GM21619 (cell line): ENCODE measurements at regions not wholly inside any gene's neighbourhood (a gene's known extent, or its start where the extent isn't known, plus 50 kb on each side); places are given as distances from the start of the nearest gene placed in this dataset.
A peak's percentile ranks its signal among the peaks of the same experiment; 100 is the strongest.

Experiments
- ATAC-seq: cut with Tn5 transposase; IDR thresholded peaks from one replicate; pipeline ENCODE4 v1.9.1; 2021; ENCODE audit not compliant: unreplicated experiment

DNA sequence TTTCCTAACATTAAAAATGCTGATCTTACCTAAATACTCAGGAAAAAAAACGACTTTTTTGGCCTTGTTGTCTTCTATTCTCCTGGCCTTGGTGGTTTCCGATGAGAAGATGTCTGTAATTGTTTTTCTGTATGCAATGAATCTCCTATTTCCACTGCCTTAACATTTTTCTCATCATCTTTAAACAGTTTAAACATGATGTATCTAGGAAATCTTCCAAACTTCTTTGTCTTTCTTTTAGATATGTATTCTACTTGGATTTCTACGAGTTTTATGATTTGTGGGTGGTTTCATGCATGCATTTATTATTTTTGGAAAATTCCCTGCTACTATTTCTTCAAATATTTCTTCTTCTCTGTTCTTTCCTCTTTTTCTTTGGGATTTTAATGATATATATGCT lies 288.6 kb upstream of the GYPC start:
- ATAC-seq = no peak

DNA sequence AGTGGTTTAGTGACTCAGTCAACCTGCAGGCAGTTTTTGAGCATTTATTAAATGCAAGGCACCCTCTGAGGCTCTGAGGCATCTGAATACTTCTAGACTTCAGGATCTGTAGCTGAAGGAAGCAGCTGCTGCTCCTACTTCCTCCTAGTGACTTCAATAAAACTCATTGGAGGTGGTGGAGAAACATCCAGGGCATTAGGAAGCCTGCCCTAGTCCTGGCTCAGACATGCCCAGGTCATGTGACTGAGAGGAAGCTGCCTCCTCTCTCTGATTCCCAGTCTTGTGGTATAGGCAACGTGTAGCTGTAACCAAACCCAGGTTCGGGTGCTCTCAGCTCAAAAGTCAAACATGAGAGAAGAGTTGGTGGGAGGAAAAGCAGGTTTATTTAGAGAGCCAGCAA lies 287.2 kb upstream of the GYPC start:
- ATAC-seq = no peak

DNA sequence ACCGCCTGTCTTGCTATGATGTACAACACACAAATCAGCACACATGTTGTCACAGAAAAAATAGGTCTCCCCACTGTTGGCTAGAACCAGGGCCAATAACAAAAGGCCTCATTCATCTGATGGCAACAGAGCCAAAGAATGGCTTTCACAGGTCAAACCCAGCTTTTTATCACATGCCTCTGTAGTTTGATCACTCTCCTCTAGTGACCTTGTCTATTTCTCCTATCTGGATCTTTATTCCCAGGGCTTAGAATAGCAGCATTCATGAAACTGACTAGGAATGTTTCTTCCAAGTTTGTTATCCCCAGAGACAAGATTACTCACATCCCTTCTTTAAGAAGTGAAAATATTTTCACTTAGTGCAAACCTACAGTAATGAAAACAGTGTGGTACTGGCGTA lies 285.8 kb upstream of the GYPC start:
- no peak for ATAC-seq

DNA sequence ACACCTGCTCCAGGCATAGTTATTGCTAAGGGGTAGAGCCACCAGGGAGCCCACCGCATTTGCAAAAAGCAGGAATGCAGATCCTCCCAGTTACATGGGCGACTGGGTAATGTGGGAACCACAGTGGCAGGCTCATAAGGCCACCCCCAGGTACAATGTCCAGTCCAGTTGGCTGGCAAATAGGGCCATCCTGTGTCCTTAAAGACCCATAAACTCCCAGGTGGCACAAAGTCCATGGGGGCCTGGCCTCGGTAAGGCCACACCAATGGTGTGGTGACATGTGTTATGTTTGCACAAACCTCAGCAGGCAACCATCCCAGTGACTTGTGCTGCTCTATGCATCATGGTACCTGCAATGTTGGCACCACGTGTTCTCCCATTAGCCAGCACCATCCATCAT lies 283.6 kb upstream of the GYPC start:
- no peak for ATAC-seq

DNA sequence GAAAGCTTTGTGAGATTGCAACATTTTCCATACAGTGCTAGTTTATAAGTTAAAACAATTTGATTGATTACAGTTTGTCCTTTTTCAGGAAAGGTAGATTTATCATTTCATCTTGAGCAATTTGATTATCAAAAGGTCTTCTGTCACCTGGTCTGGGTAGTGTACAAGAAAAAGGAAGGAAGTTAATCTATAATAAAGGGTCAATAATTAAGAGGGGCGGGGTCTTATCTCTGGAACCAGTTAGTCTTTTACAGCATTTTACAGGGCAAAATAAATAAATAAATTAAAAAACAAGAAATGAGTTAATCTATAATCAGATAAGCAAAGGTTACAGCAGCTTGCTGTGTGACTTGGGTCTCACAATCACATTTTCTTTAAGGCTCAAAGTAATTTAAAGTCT lies 277.8 kb upstream of the GYPC start:
- ATAC-seq = no peak

DNA sequence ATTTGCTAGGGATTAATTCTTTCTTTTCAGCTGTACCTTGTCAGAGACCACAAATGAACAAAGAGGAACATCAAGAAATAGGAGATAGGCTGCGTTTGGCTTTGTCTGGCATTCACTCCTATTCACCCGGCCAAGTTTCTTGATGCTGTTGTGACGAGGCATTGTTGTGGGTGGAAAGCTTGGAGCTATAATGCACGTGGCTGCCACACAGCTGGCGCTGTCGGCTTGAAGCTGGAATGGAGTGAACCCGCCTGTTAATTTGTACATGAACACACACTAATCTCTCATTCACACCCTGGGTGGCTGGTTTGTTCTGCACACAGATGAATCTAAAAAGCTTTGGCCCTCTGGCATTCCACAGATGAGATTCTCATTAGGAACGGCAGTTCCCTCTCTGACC lies 274.9 kb upstream of the GYPC start:
- no peak for ATAC-seq

DNA sequence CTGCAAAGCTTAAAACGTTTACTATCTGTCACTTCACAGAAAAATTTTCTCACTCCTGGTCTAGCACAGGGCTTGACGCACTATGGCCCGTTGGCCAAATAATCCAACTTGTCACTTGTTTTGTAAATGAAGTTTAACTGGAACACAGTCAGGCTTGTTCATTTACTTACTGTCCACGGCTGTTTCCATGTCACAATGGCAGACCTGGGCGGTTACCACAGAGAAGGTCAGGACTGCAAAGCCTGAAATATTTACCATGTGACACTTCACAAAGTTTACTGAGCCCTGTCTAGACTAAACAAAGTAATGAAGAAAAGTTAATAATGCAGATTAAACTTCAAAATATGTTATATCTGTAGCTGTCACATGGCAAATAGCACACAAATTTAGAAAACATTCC lies 273.0 kb upstream of the GYPC start:
- no peak for ATAC-seq

DNA sequence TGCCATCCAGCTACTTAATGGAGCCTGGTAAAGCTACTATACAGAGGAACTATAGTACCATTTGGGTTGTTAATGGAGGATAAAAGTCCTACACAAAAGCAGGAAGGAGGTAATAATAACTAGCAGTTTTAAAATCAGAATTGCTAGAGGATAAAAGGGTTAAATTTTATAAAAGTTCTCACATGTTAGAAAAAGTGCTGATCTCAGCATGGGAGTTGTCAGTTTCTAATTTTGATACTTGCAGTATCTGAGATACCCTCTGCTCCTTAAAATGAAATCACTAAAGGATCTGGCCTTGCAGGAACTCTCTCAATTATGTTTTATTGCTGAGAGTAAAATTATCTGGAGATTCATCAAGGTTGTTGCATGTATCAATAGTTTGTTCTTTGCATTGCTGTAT lies 272.2 kb upstream of the GYPC start:
- no peak for ATAC-seq

DNA sequence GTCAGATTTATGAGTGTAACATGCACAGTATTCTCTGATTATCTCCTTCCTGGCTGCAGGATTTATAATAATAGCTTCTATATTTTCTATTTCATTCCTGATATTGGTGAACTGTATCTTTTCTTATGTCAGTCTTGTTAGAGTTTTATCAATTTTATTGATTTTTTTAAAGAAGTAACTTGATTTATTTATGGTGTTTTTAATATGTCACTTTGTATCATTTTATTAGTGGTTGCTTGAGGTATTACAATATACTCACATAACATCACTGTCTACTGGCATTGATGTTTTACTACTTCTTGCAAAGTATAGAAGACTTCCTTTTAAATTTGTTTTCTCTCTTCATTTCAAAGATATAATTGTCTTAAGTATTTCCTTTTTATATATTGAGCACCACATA lies 270.5 kb upstream of the GYPC start:
- no peak for ATAC-seq

DNA sequence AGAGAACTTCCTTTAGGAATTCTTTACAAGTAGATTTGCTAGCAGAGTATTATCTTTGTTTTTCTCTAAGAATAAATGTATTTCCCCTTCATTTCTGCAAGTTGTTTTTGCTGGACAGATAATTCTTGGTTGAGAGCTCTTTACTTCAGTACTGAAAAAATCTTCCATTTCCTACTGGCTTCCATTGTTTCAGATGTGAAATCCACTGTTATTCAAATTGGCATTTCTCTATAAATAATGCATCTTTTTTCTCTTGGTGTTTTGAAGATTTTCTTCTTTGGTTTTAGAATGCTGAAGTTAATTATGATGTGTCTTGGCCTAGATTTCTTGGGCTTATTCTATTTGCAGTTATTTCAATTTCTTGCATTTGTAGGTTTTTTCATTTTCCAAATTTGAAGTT lies 270.0 kb upstream of the GYPC start:
- no peak for ATAC-seq

DNA sequence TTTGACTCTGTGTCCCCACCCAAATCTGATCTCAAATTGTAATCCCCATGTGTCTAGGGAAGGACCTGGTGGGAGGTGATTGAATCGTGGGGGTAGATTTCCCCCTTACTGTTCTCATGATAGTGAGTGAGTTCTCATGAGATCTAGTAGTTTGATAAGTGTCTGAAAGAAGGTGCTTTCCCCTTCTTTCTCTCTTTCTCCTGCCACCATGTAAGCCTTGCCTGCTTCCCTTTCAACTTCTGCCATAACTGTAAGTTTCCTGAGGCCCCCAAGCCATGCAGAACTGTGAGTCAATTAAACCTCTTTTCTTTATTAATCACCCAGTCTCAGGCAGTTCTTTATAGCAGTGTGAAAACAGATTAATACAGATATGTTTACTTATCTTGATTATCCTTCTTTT lies 266.5 kb upstream of the GYPC start:
- ATAC-seq = no peak

DNA sequence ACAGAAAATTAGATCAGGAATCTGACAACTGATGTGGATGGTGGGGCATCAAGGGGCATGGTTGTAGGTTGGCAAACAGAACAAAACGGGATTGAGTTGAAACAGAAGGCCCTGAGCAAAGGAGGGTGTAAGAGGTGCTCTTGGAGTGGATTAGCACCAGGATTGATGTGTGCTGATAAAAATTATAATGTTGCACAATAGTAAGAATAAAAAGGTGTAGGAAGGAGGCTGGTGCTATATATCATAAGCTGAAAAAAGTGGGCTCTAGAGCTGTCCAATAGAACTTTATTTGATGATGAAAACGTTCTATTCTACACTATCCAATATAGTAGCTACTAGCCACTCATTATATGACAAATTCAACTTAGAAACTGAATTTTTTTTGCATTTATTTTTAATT lies 263.1 kb upstream of the GYPC start:
- ATAC-seq = no peak

DNA sequence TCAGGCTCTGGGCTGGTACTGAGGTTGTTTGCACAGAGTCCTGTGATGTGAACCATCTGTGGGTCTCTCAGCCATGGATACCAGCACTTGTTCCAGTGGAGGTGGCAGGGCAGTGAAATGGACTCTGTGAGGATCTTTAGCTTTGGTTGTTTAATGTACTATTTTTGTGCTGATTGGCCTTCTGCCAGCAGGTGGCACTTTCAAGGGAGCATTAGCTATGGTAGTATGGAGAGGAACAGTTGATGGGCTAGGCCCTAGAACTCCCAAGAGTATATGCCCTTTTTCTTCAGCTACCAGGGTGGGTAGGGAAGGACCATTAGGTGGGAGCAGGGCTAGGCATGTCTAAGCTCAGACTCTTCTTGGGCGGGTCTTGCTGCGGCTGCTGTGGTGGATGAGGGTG lies 257.0 kb upstream of the GYPC start:
- no peak for ATAC-seq

DNA sequence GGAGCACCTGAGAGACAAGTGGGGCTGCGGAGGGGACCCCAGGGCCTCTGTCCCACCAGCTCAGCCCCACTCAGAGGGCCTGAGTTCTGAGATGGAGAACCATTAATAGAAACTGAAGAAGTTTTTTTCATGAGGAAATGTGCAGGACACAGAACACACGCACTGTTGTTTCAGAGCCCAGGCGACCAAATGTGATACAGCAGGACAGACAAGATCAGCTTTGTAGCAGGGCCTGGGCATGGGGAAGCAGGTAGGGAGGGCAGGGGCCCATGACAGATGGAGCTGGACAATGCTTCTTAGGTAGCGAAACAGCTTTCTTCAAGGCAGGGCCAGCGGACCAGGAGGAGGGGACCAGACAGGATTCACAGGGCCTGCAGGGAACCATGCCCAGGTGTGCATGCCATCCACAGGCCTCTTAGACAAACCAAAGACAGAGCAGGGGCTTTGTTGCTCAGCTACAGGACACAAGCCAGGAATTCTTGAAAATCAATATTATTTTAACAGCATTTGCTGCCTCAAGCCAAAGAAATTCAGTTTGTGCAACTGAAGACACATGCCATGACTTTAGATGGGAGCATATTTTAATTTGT lies 252.8 kb upstream of the GYPC start:
- ATAC-seq = no peak

DNA sequence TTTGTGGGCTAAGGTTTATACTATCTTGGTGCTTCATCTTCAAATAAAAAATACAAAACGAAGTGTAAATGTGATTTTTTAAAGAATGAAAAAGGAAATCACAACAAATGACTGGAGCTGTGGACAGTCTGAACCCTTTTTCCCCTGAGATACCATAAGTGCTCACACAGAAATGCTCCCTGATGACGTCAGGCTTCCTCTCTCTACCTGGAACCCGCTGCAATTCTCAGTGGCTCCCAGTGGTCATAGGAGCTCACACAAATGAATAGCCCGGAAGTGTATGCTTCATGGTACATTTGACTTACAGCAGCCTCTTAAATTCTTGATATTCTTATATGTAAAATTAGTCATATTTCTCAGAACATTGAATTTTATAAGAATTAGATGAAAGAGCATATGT lies 249.7 kb upstream of the GYPC start:
- ATAC-seq = no peak

DNA sequence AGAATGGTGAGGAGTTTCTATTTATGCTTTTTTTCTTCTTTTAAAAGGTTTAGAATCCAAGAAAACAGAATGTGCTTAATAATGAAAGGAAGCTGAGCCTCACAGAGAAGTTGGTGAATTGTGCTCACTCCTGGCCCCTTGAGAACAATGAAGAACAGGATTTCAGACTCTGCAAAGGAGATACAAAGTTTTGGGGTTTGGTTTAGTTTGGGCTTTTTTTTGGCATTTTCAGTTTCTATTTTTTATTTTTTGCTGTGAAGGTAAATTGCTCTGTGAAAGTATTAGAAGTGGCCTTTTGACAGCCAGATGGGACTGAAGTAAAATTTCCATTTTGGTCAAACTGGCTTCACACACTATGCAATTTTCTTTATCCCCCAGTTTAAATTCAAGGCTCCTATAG lies 247.3 kb upstream of the GYPC start:
- ATAC-seq = no peak

DNA sequence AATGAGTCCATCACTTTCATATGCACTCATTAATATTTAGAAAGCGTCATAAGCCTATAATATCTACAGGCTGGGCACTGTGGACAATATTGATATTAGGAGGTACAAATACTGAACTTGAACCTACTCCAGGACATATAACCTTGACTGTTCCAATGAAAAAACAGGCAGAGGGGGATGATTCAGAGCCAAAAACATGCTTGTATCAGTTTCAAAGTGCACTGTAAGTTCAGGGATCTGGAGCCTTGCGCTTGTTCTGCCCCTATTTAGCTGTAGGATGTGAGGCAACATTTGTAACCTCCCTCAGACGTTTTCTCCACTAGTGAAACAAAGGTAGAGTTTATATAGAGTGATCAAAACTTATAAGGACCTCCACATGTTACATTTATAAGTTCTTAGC lies 246.1 kb upstream of the GYPC start:
- no peak for ATAC-seq

DNA sequence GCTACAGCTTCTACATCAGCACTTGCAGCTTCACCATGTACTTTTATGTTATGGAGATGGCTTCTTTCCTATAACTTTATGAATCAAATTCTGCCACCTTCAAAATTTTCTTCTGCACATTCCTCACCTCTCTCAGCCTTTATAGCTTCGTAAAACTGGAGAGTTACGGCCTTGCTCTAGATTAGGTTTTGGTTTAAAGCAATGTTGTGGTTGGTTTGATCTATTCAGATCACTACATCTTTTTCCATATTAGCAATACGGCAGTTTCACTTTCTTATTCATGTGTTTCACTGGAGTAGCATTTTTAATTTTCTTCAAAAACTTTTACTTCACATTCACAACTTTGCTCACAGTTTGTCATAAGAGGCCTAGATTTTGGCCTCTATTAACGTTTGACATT lies 242.9 kb upstream of the GYPC start:
- peak; percentile 74 for ATAC-seq

DNA sequence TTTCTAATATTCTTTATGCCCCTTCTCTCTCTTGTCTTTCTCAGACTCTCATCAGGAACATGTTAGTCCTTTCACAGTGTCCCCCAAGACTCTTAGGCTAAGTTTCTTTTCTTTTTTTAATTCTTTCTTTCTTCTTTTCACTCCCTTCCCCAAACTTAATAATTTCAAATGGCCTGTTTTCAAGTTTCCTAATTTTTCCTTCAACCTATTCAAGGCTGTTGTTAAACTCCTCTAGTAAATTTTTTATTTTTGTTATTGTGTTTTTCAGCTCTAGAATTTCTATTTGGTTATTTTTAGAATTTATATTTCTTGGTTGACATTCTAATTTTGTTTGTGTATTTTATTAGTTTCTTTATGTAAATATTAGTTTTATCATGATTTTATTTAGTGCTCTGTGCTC lies 236.6 kb upstream of the GYPC start:
- ATAC-seq = no peak

DNA sequence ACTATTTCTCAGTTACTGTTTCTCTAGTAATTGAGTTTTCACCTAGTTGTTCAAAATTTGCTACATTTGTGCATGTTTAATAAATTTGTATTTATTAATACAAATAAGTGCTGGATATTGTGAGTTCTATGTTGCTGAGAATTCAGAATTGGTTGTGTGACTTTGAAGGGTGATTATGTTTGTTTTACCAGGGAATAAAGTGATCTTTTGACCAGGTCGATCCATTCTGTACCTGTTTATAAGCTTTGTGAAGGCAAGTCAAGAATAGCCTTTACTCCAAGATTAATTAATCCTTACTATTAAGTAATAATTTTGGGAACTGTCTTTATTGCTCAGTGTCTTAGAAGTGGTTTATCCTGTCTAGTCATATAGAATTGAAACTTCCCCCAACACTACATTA lies 230.0 kb upstream of the GYPC start:
- no peak for ATAC-seq

DNA sequence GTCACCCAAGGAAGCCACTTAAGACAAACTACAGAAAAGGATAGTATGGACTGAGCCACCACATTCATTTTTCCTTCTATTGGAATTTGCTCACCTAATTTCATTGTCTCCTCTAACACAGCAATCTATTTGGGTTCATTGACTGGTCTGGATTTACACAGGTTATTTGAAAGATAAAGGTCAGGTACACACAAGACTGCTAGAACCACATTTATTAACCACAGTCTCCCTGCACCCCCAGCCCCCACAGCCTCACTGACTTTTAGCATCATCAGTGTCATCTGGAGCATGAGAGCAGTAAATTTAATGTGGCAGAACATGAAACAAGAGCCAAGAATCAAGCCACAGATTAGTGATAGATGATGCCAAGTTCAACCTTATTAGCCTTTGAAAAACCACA lies 226.9 kb upstream of the GYPC start:
- ATAC-seq = no peak

DNA sequence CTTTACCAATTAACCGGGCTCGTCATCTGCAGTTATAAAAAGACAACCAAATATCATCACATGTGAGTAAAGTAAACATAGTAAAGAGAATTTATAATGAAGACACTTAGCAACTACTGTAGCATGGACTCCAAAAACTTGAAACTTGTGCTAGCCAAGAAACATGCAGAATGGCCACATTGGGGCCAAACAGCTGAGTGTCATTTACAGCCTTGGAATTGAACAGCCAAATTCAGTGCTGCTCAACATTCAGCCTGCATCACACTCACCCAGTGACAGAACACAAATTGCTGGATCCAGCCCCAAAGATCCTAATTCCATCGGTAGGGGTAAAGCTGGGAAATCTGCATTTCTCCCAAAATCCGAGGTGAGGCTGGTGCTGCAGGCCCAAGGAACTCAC lies 224.8 kb upstream of the GYPC start:
- ATAC-seq = no peak

DNA sequence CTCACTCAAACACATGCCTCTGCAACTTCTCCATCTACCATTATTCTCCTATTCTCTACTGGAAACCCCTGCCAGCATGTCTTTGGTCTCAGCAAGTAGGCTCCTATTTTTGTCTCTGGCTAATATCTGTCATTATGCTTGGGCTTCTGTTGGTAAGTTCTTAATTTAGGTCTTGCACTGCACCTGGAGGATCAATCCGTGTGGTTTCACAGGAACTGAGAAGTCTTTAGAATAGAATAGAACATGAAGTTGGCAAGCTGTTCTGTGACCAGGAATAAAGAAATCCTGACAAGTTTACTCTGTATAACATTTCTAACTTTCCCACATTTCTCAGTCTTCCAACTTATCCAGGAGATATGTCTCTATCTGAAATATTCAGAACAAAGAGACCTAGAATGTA lies 219.5 kb upstream of the GYPC start:
- no peak for ATAC-seq

DNA sequence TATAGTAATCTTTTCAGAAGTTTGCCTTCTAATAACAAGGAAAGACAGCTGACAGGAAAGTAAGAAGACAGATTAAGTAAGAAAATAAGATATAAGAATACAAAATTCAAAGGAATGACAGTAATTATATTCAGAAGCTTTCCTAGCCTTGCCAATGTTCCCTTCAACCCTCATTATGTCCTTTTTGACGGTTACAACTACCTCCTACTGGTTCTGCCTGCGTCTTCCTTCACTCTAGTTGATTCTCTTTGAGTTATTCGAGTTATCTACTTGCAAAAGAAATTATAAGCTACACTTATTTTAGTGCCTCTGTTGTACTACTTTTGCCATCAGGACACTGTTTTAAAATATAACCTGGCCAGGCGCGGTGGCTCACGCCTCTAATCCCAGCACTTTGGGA lies 218.9 kb upstream of the GYPC start:
- ATAC-seq = no peak
